ENCODE measurements at regions not wholly inside any gene's neighbourhood (a gene's known extent, or its start where the extent isn't known, plus 50 kb on each side); places are given as distances from the start of the nearest gene placed in this dataset.

DNA sequence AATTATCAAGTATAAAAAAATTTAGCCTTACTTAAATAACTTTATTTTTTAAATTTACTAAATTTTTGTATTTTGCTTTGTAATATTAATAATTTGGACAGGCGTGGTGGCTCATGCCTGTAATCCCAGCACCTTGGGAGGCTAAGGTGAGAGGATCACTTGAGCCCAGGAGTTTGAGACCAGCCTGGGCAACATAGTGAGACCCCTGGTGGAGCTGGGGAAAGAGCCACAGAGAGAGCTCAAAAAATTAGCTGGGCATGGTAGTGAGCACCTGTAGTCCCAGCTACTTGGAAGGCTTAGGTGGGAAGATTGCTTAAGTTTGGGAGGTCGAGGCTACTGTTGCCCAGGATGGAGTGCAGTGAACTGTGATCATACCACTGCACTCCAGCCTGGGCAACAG, 143.5 kb downstream of the B3GNT2 start:
- TF ChIP-seq, protein P1, sequence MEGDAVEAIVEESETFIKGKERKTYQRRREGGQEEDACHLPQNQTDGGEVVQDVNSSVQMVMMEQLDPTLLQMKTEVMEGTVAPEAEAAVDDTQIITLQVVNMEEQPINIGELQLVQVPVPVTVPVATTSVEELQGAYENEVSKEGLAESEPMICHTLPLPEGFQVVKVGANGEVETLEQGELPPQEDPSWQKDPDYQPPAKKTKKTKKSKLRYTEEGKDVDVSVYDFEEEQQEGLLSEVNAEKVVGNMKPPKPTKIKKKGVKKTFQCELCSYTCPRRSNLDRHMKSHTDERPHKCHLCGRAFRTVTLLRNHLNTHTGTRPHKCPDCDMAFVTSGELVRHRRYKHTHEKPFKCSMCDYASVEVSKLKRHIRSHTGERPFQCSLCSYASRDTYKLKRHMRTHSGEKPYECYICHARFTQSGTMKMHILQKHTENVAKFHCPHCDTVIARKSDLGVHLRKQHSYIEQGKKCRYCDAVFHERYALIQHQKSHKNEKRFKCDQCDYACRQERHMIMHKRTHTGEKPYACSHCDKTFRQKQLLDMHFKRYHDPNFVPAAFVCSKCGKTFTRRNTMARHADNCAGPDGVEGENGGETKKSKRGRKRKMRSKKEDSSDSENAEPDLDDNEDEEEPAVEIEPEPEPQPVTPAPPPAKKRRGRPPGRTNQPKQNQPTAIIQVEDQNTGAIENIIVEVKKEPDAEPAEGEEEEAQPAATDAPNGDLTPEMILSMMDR (IDR thresholded peaks at IDR 0.05) = no peak
- no peak for TF ChIP-seq POLR2A (IDR thresholded peaks at IDR 0.05)

All from Peyer's patch (tissue), 4 donors.